H1 (cell line): ENCODE measurements at regions not wholly inside any gene's neighbourhood (a gene's known extent, or its start where the extent isn't known, plus 50 kb on each side); places are given as distances from the start of the nearest gene placed in this dataset.

Experiments used
- CTCF ChIA-PET: fragments of 300-600 bp; sonication (Branson Sonifier 250); formaldehyde crosslinking; loops from one replicate; lab custom pipeline; 2021; ENCODE audit not compliant: partially characterized antibody; lab: Charles Lee
- POLR2A ChIA-PET: fragments of 300-600 bp; sonication (Branson Sonifier 250); formaldehyde crosslinking; loops from one replicate; lab custom pipeline; 2021; ENCODE audit warnings: inconsistent platforms; ENCODE audit not compliant: partially characterized antibody; lab: Charles Lee
- DNase-seq, 2 experiments: peaks; one replicate each; pipeline versions ENCODE4 v3.0.0 to v3.0.0-alpha.2; 2010 to 2022; ENCODE audit warnings: low spot score in 2 of 2, low read depth in 1 of 2, mixed read lengths in 1 of 2
- FAIRE-seq: peaks from 2 replicates; lab custom pipeline; 2011; peaks lifted over from hg19 to GRCh38; lab: Jason Lieb, UNC
- H2AFZ ChIP-seq: 2 replicates; pipeline ENCODE4 v1.8.1; 2012; ENCODE audit warnings: low read length, inconsistent platforms
- H2AK5ac ChIP-seq: 2 replicates; pipeline ENCODE4 v1.6.1; 2013; ENCODE audit warnings: low read depth, low read length
- H2BK120ac ChIP-seq: replicated peaks from 2 replicates; pipeline ENCODE3; 2013; ENCODE audit warnings: low read depth, low read length, inconsistent platforms
- H2BK12ac ChIP-seq: 2 replicates; pipeline ENCODE4 v1.6.1; 2013; ENCODE audit warnings: low read depth, low read length
- H2BK15ac ChIP-seq: 2 replicates; pipeline ENCODE4 v1.6.1; 2013; ENCODE audit warnings: low read length
- H2BK20ac ChIP-seq: 2 replicates; pipeline ENCODE4 v1.6.1; 2013; ENCODE audit warnings: low read length
- H2BK5ac ChIP-seq: 2 replicates; pipeline ENCODE4 v1.6.1; 2013; ENCODE audit warnings: low read depth, low read length
- H3K14ac ChIP-seq: 2 replicates; pipeline ENCODE4 v1.6.1; 2013; ENCODE audit warnings: inconsistent platforms; ENCODE audit not compliant: insufficient read length
- H3K18ac ChIP-seq: 2 replicates; pipeline ENCODE4 v1.6.1; 2013; ENCODE audit warnings: low read length; ENCODE audit errors: extremely low read depth
- H3K23ac ChIP-seq: 2 replicates; pipeline ENCODE4 v1.6.1; 2013; ENCODE audit warnings: inconsistent platforms; ENCODE audit not compliant: insufficient read length
- H3K23me2 ChIP-seq: 2 replicates; pipeline ENCODE4 v1.6.1; 2013; ENCODE audit warnings: low read depth, low read length
- H3K27ac ChIP-seq: 2 replicates; pipeline ENCODE4 v1.6.1; 2011; ENCODE audit warnings: low read depth, low read length, inconsistent platforms
- H3K27me3 ChIP-seq, 4 experiments: replicated peaks in 1 of 4; 1 replicate in 1 of 4; 2 replicates in 3 of 4; pipeline versions ENCODE4 v1.6.1 to v1.8.1; 2011 to 2013; ENCODE audit warnings: low read length in 3 of 4, mild to moderate bottlenecking in 3 of 4, inconsistent platforms in 2 of 4, mixed read lengths in 2 of 4, moderate library complexity in 1 of 4; ENCODE audit not compliant: control insufficient read depth in 3 of 4, insufficient read depth in 3 of 4; ENCODE audit errors: extremely low read depth in 1 of 4
- H3K36me3 ChIP-seq, 4 experiments: 2 replicates each; pipeline versions ENCODE4 v1.6.1 to v1.8.1; 2011 to 2013; ENCODE audit warnings: mild to moderate bottlenecking in 4 of 4, low read length in 3 of 4, moderate library complexity in 2 of 4, control low read depth in 1 of 4, inconsistent platforms in 1 of 4; ENCODE audit not compliant: insufficient read depth in 4 of 4, control insufficient read depth in 2 of 4
- H3K4ac ChIP-seq: replicated peaks from 2 replicates; pipeline ENCODE3; 2013; ENCODE audit warnings: low read length, low read depth, mixed read lengths, inconsistent platforms; ENCODE audit not compliant: insufficient read length
- H3K4me1 ChIP-seq, 4 experiments: replicated peaks in 1 of 4; 1 replicate in 1 of 4; 2 replicates in 3 of 4; pipeline versions ENCODE4 v1.6.1 to v1.8.1; 2011 to 2013; ENCODE audit warnings: low read length in 3 of 4, inconsistent platforms in 2 of 4, mixed read lengths in 1 of 4; ENCODE audit not compliant: insufficient read depth in 4 of 4, control insufficient read depth in 3 of 4
- H3K4me2 ChIP-seq, 2 experiments: 2 replicates each; pipeline versions ENCODE4 v1.6.1 to v1.8.1; 2011 to 2013; ENCODE audit warnings: low read depth in 2 of 2, low read length in 2 of 2, control low read depth in 1 of 2, inconsistent platforms in 1 of 2, mild to moderate bottlenecking in 1 of 2; ENCODE audit not compliant: insufficient read depth in 1 of 2
- H3K4me3 ChIP-seq, 4 experiments: fragments of 200-600, 300-600 bp in 1 of 4; sonication (generic), shearing (Covaris generic), sonication (Bioruptor Twin) in 1 of 4; 2 replicates each; pipeline versions ENCODE4 v1.5.1 to v1.8.1; 2011 to 2016; ENCODE audit warnings: low read length in 4 of 4, low read depth in 3 of 4, control low read depth in 2 of 4, inconsistent platforms in 2 of 4, mild to moderate bottlenecking in 2 of 4, mixed read lengths in 1 of 4, moderate library complexity in 1 of 4; ENCODE audit not compliant: insufficient read depth in 2 of 4; ENCODE audit errors: extremely low read depth in 1 of 4
- H3K56ac ChIP-seq: replicated peaks from 2 replicates; pipeline ENCODE3; 2013; ENCODE audit warnings: low read depth, mild to moderate bottlenecking, mixed read lengths, low read length, inconsistent platforms; ENCODE audit not compliant: insufficient read length
- H3K79me1 ChIP-seq: 2 replicates; pipeline ENCODE4 v1.6.1; 2013; ENCODE audit warnings: low read depth, low read length, control low read depth
- H3K79me2 ChIP-seq, 2 experiments: 2 replicates each; pipeline versions ENCODE4 v1.6.1 to v1.8.1; 2012 to 2013; ENCODE audit warnings: low read length in 2 of 2, mild to moderate bottlenecking in 2 of 2, inconsistent platforms in 1 of 2; ENCODE audit not compliant: insufficient read depth in 2 of 2, control insufficient read depth in 1 of 2
- H3K9ac ChIP-seq, 4 experiments: replicated peaks in 1 of 4; 1 replicate in 1 of 4; 2 replicates in 3 of 4; pipeline versions ENCODE4 v1.6.1 to v1.8.1; 2011 to 2013; ENCODE audit warnings: low read depth in 3 of 4, low read length in 3 of 4, control low read depth in 2 of 4, mild to moderate bottlenecking in 2 of 4, moderate library complexity in 2 of 4, inconsistent platforms in 1 of 4; ENCODE audit errors: extremely low read depth in 1 of 4
- H3K9me3 ChIP-seq, 2 experiments: 2 replicates each; pipeline versions ENCODE4 v1.6.1 to v1.8.1; 2012 to 2013; ENCODE audit warnings: mild to moderate bottlenecking in 2 of 2, moderate library complexity in 2 of 2, control low read depth in 1 of 2, inconsistent platforms in 1 of 2, low read depth in 1 of 2, low read length in 1 of 2, mixed read lengths in 1 of 2; ENCODE audit not compliant: insufficient read depth in 2 of 2
- H4K20me1 ChIP-seq, 2 experiments: replicated peaks in 1 of 2; 2 replicates each; pipeline versions ENCODE3 to v1.8.1; 2011 to 2013; ENCODE audit warnings: inconsistent platforms in 2 of 2, low read length in 2 of 2, mild to moderate bottlenecking in 1 of 2; ENCODE audit not compliant: insufficient read depth in 2 of 2, control insufficient read depth in 1 of 2
- H4K5ac ChIP-seq: 2 replicates; pipeline ENCODE4 v1.6.1; 2013; ENCODE audit warnings: low read length, low read depth, mixed read lengths, inconsistent platforms; ENCODE audit not compliant: insufficient read length
- H4K8ac ChIP-seq: 2 replicates; pipeline ENCODE4 v1.8.0; 2013; ENCODE audit warnings: mild to moderate bottlenecking, moderate library complexity, low read length, inconsistent platforms; ENCODE audit not compliant: insufficient read depth; ENCODE audit errors: extremely low read depth
- H4K91ac ChIP-seq: replicated peaks from 2 replicates; pipeline ENCODE3; 2013; ENCODE audit warnings: low read length, mixed read lengths, inconsistent platforms; ENCODE audit not compliant: insufficient read length
- EZH2 ChIP-seq: fragments of 200-600 bp; sonication (generic); IDR thresholded peaks from 2 replicates; pipeline ENCODE4 v1.7.1; 2012; ENCODE audit warnings: low read depth, mild to moderate bottlenecking, moderate library complexity, low read length, inconsistent platforms; ENCODE audit not compliant: severe bottlenecking
- SRF ChIP-seq: IDR thresholded peaks from 2 replicates; pipeline ENCODE4 v1.6.1; 2011; ENCODE audit warnings: mild to moderate bottlenecking, low read depth, low read length, moderate library complexity
- WGBS, 2 experiments: shearing (Covaris generic) in 1 of 2; methylation state at CpG; one replicate each; pipeline versions ENCODE4 v1.1.6 to v1.1.7; 2013 to 2015; ENCODE audit warnings: low lambda C conversion rate in 2 of 2, mixed read lengths in 2 of 2, inconsistent platforms in 1 of 2, low coverage in 1 of 2, missing lambda C conversion rate in 1 of 2; ENCODE audit not compliant: insufficient replicate concordance in 2 of 2, insufficient coverage in 1 of 2, insufficient read length in 1 of 2; ENCODE audit errors: extremely low coverage in 1 of 2, missing lambda C conversion rate in 1 of 2; 5-methylcytosine and 5-hydroxymethylcytosine counted together

GRCh38 chr6:14811775-14812428 lies 434.0 kb upstream of the JARID2 start:
- H3K4me3 ChIP-seq, result no peak overlapping the region
- no peaks in the 10 kb centered on the region; the same call in 1 of the 2 replicates for H3K23me2 ChIP-seq
- TF ChIP-seq EZH2, result no peak
- TF ChIP-seq SRF, result no peak
- H2BK120ac ChIP-seq, result no peak overlapping the region
- no peak for FAIRE-seq
- no peaks in the 10 kb centered on the region for H3K79me2 ChIP-seq
- no peak overlapping the region for H3K27ac ChIP-seq
- no peak overlapping the region for H4K5ac ChIP-seq
- WGBS, 2 experiments, result 91% methylated on average over 7 of the region's 7 CpGs; no CpG with 5 or more reads in 1 of the 2 experiments
- no peak overlapping the region for H3K4me2 ChIP-seq
- CTCF ChIA-PET, result no interaction called here
- H3K4ac ChIP-seq, result no peak overlapping the region
- POLR2A ChIA-PET, result no interaction called here
- H3K14ac ChIP-seq, result no peak overlapping the region
- no peak overlapping the region for H3K9ac ChIP-seq
- H2AK5ac ChIP-seq, result no peak overlapping the region
- H4K20me1 ChIP-seq, result no peaks in the 10 kb centered on the region
- H2BK15ac ChIP-seq, result no peak overlapping the region
- no peak overlapping the region for H3K23ac ChIP-seq
- H3K4me1 ChIP-seq, result peaks cover 0 to 3% (median 0%) of the 10 kb centered on the region in 4 experiments; a peak in 2 of 7 replicates
- H2AFZ ChIP-seq, result no peak overlapping the region
- H3K27me3 ChIP-seq, result no peaks in the 10 kb centered on the region
- no peak overlapping the region for H2BK5ac ChIP-seq
- H3K36me3 ChIP-seq, result no peaks in the 10 kb centered on the region; a peak in 1 of 8 replicates
- no peak overlapping the region for H2BK20ac ChIP-seq
- no peak overlapping the region for H3K18ac ChIP-seq
- no peak for DNase-seq
- H4K8ac ChIP-seq, result no peak overlapping the region
- H4K91ac ChIP-seq, result no peak overlapping the region
- H3K9me3 ChIP-seq, result peaks cover 7 to 14% of the 10 kb centered on the region in 2 experiments
- H2BK12ac ChIP-seq, result no peak overlapping the region
- no peaks in the 10 kb centered on the region for H3K79me1 ChIP-seq
- no peak overlapping the region for H3K56ac ChIP-seq
